OCI-LY3 (cell line): ENCODE measurements at regions not wholly inside any gene's neighbourhood (a gene's known extent, or its start where the extent isn't known, plus 50 kb on each side); places are given as distances from the start of the nearest gene placed in this dataset.

Source experiments
- EZH2phosphoT487 ChIP-seq: fragments of 200-600 bp; shearing (Covaris generic); IDR thresholded peaks from 2 replicates; pipeline ENCODE4 v1.6.1; 2018; ENCODE audit warnings: antibody characterized with exemption, mixed run types, low read depth
- TF ChIP-seq, protein P1 (sequence below): fragments of 200-600, 300-600 bp; sonication (generic); IDR thresholded peaks from 2 replicates; pipeline ENCODE4 v1.5.1; 2014; ENCODE audit warnings: antibody characterized with exemption, low read length, low read depth

DNA sequence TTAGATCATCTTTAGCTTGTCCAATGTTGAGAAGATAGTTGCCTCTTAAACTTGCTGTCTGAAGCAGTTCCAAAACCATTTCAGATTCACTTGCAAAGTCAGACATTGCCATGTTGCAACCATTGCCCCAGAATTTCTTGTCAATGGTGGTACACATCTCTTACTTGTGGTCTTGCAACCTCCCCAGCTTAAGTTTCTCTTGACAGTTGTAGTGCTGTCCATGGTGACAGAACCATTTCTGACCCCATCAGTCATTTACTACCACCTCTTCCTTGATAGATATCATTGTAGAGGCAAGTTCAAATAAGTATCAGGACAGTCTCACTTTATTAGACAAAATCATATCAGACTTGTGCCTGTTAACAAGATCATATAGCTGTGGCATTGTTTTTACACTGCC, 407.2 kb upstream of the HNRNPA3 start:
- TF ChIP-seq, protein P1, sequence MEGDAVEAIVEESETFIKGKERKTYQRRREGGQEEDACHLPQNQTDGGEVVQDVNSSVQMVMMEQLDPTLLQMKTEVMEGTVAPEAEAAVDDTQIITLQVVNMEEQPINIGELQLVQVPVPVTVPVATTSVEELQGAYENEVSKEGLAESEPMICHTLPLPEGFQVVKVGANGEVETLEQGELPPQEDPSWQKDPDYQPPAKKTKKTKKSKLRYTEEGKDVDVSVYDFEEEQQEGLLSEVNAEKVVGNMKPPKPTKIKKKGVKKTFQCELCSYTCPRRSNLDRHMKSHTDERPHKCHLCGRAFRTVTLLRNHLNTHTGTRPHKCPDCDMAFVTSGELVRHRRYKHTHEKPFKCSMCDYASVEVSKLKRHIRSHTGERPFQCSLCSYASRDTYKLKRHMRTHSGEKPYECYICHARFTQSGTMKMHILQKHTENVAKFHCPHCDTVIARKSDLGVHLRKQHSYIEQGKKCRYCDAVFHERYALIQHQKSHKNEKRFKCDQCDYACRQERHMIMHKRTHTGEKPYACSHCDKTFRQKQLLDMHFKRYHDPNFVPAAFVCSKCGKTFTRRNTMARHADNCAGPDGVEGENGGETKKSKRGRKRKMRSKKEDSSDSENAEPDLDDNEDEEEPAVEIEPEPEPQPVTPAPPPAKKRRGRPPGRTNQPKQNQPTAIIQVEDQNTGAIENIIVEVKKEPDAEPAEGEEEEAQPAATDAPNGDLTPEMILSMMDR = no peak
- TF ChIP-seq EZH2phosphoT487 = no peak
